ENCODE measurements at regions not wholly inside any gene's neighbourhood (a gene's known extent, or its start where the extent isn't known, plus 50 kb on each side); places are given as distances from the start of the nearest gene placed in this dataset.

- Histone ChIP-seq H4K91ac (ENCODE audit: low read length) (no peak overlapping the region), H3K4ac (ENCODE audit: low read depth in 1 of 2, low read length in 2 of 2) (no peak overlapping the region), H2BK5ac (ENCODE audit: low read depth, low read length, poor library complexity, severe bottlenecking) (no peak overlapping the region), H2AFZ (ENCODE audit: low read depth, low read length) (no peak overlapping the region), H3K18ac (ENCODE audit: low read depth in 1 of 2, low read length in 2 of 2) (no peak overlapping the region), H3K9me3 (ENCODE audit: control insufficient read depth, low read length) (no peaks in the 10 kb centered on the region), H3K14ac (ENCODE audit: low read length in 2 of 2) (no peak overlapping the region), H3K27me3 (ENCODE audit: control insufficient read depth in 1 of 2, insufficient read depth in 1 of 2, low read length in 2 of 2) (no peaks in the 10 kb centered on the region), H3K9ac (ENCODE audit: low read length) (no peak overlapping the region), H4K8ac (ENCODE audit: low read length) (no peak overlapping the region), H2BK120ac (ENCODE audit: low read depth, low read length) (no peak overlapping the region), H3K27ac (ENCODE audit: low read length, poor library complexity, severe bottlenecking) (no peak overlapping the region), H3K36me3 (ENCODE audit: control insufficient read depth in 1 of 2, insufficient read depth in 2 of 2, low read depth in 1 of 2, low read length in 2 of 2) (no peaks in the 10 kb centered on the region), H3K79me1 (replicated peaks; ENCODE audit: low read length, poor library complexity, severe bottlenecking) (no peaks in the 10 kb centered on the region), H2AK5ac (ENCODE audit: low read length, severe bottlenecking) (no peak overlapping the region), H3K4me3 (ENCODE audit: insufficient read depth in 1 of 2, low read depth in 1 of 2, low read length in 2 of 2) (no peak overlapping the region), H2BK15ac (ENCODE audit: low read depth, poor library complexity, severe bottlenecking) (no peak overlapping the region), H2BK12ac (ENCODE audit: low read length in 2 of 2) (no peak overlapping the region), H3K23ac (ENCODE audit: low read length in 2 of 2) (no peak overlapping the region), H3K4me2 (ENCODE audit: low read length, poor library complexity, severe bottlenecking) (no peak overlapping the region), H3K4me1 (ENCODE audit: control insufficient read depth, insufficient read depth, low read depth, low read length) (no peaks in the 10 kb centered on the region)
- peak; percentile 29 for DNase-seq
Observed at GRCh38 chr3:146715170-146715569, 110.0 kb upstream of the PLSCR5 start.

- H3K27me3 ChIP-seq (ENCODE audit: control insufficient read depth in 1 of 2, insufficient read depth in 1 of 2, low read length in 2 of 2) = no peaks in the 10 kb centered on the region
- no peak overlapping the region for H3K18ac ChIP-seq (ENCODE audit: low read depth in 1 of 2, low read length in 2 of 2)
- H3K14ac ChIP-seq (ENCODE audit: low read length in 2 of 2) = no peak overlapping the region
- H2BK15ac ChIP-seq (ENCODE audit: low read depth, poor library complexity, severe bottlenecking) = no peak overlapping the region
- H2BK12ac ChIP-seq (ENCODE audit: low read length in 2 of 2) = no peak overlapping the region
- H3K4ac ChIP-seq (ENCODE audit: low read depth in 1 of 2, low read length in 2 of 2) = no peak overlapping the region
- no peak overlapping the region for H4K91ac ChIP-seq (ENCODE audit: low read length)
- no peak overlapping the region for H2AK5ac ChIP-seq (ENCODE audit: low read length, severe bottlenecking)
- no peak overlapping the region for H4K8ac ChIP-seq (ENCODE audit: low read length)
- no peaks in the 10 kb centered on the region for H3K4me1 ChIP-seq (ENCODE audit: control insufficient read depth, insufficient read depth, low read depth, low read length)
- H3K4me2 ChIP-seq (ENCODE audit: low read length, poor library complexity, severe bottlenecking) = no peak overlapping the region
- no peak overlapping the region for H3K4me3 ChIP-seq (ENCODE audit: insufficient read depth in 1 of 2, low read depth in 1 of 2, low read length in 2 of 2)
- H2BK120ac ChIP-seq (ENCODE audit: low read depth, low read length) = no peak overlapping the region
- H3K23ac ChIP-seq (ENCODE audit: low read length in 2 of 2) = no peak overlapping the region
- 80% methylated on average over 1 of the region's 3 CpGs for WGBS
- no peak overlapping the region for H3K9ac ChIP-seq (ENCODE audit: low read length)
- H3K36me3 ChIP-seq (ENCODE audit: control insufficient read depth in 1 of 2, insufficient read depth in 2 of 2, low read depth in 1 of 2, low read length in 2 of 2) = no peaks in the 10 kb centered on the region
- no peak overlapping the region for H2BK5ac ChIP-seq (ENCODE audit: low read depth, low read length, poor library complexity, severe bottlenecking)
- no peak overlapping the region for H2AFZ ChIP-seq (ENCODE audit: low read depth, low read length)
- DNase-seq = no peak
- no peaks in the 10 kb centered on the region for H3K9me3 ChIP-seq (ENCODE audit: control insufficient read depth, low read length)
- H3K27ac ChIP-seq (ENCODE audit: low read length, poor library complexity, severe bottlenecking) = no peak overlapping the region
- no peaks in the 10 kb centered on the region for H3K79me1 ChIP-seq (replicated peaks; ENCODE audit: low read length, poor library complexity, severe bottlenecking)
Observed at GRCh38 chr3:146712806-146713205, 107.7 kb upstream of the PLSCR5 start.

DNA sequence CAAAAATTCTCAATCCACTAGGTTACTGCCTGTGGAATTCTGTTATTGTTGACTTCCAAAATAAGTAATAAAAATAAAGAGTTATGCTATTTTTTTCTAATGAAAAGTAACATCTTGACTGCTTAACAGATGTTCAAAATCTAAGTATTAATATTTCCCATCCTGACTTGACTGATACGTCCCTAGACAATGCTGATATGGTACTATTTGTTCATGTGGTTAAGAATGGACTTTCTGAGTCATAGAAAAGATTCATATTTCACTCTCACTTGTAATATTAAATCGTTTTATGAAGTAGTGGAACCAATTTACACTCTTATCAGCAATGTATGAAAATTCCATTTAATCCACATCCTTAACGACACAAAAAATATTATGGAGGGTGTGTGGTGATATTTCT lies 104.8 kb upstream of the PLSCR5 start:
- H3K27ac ChIP-seq (ENCODE audit: low read length, poor library complexity, severe bottlenecking) = no peak overlapping the region
- no peak overlapping the region for H4K91ac ChIP-seq (ENCODE audit: low read length)
- no peak overlapping the region for H2BK12ac ChIP-seq (ENCODE audit: low read length in 2 of 2)
- no peak overlapping the region for H3K18ac ChIP-seq (ENCODE audit: low read depth in 1 of 2, low read length in 2 of 2)
- H3K9ac ChIP-seq (ENCODE audit: low read length) = no peak overlapping the region
- no peak overlapping the region for H2BK120ac ChIP-seq (ENCODE audit: low read depth, low read length)
- no peak overlapping the region for H4K8ac ChIP-seq (ENCODE audit: low read length)
- no peak overlapping the region for H3K4ac ChIP-seq (ENCODE audit: low read depth in 1 of 2, low read length in 2 of 2)
- no peak overlapping the region for H2AFZ ChIP-seq (ENCODE audit: low read depth, low read length)
- no peak overlapping the region for H3K23ac ChIP-seq (ENCODE audit: low read length in 2 of 2)
- no peaks in the 10 kb centered on the region for H3K27me3 ChIP-seq (ENCODE audit: control insufficient read depth in 1 of 2, insufficient read depth in 1 of 2, low read length in 2 of 2)
- WGBS = no CpG with 5 or more reads among the region's 3 CpGs
- H3K4me2 ChIP-seq (ENCODE audit: low read length, poor library complexity, severe bottlenecking) = no peak overlapping the region
- no peak overlapping the region for H2BK15ac ChIP-seq (ENCODE audit: low read depth, poor library complexity, severe bottlenecking)
- DNase-seq = no peak
- H2AK5ac ChIP-seq (ENCODE audit: low read length, severe bottlenecking) = no peak overlapping the region
- no peaks in the 10 kb centered on the region for H3K79me1 ChIP-seq (replicated peaks; ENCODE audit: low read length, poor library complexity, severe bottlenecking)
- H3K4me3 ChIP-seq (ENCODE audit: insufficient read depth in 1 of 2, low read depth in 1 of 2, low read length in 2 of 2) = no peak overlapping the region
- H3K36me3 ChIP-seq (ENCODE audit: control insufficient read depth in 1 of 2, insufficient read depth in 2 of 2, low read depth in 1 of 2, low read length in 2 of 2) = no peaks in the 10 kb centered on the region
- no peak overlapping the region for H2BK5ac ChIP-seq (ENCODE audit: low read depth, low read length, poor library complexity, severe bottlenecking)
- H3K4me1 ChIP-seq (ENCODE audit: control insufficient read depth, insufficient read depth, low read depth, low read length) = no peaks in the 10 kb centered on the region
- no peak overlapping the region for H3K14ac ChIP-seq (ENCODE audit: low read length in 2 of 2)
- H3K9me3 ChIP-seq (ENCODE audit: control insufficient read depth, low read length) = no peaks in the 10 kb centered on the region

- H3K4me3 ChIP-seq (ENCODE audit: insufficient read depth in 1 of 2, low read depth in 1 of 2, low read length in 2 of 2) = no peak overlapping the region
- H3K18ac ChIP-seq (ENCODE audit: low read depth in 1 of 2, low read length in 2 of 2) = no peak overlapping the region
- no peak overlapping the region for H3K27ac ChIP-seq (ENCODE audit: low read length, poor library complexity, severe bottlenecking)
- DNase-seq = no peak
- H2AK5ac ChIP-seq (ENCODE audit: low read length, severe bottlenecking) = no peak overlapping the region
- no peak overlapping the region for H2AFZ ChIP-seq (ENCODE audit: low read depth, low read length)
- H4K91ac ChIP-seq (ENCODE audit: low read length) = no peak overlapping the region
- H2BK5ac ChIP-seq (ENCODE audit: low read depth, low read length, poor library complexity, severe bottlenecking) = no peak overlapping the region
- no peak overlapping the region for H3K23ac ChIP-seq (ENCODE audit: low read length in 2 of 2)
- no peaks in the 10 kb centered on the region for H3K79me1 ChIP-seq (replicated peaks; ENCODE audit: low read length, poor library complexity, severe bottlenecking)
- H3K4ac ChIP-seq (ENCODE audit: low read depth in 1 of 2, low read length in 2 of 2) = no peak overlapping the region
- H2BK120ac ChIP-seq (ENCODE audit: low read depth, low read length) = no peak overlapping the region
- H2BK12ac ChIP-seq (ENCODE audit: low read length in 2 of 2) = no peak overlapping the region
- no peaks in the 10 kb centered on the region for H3K36me3 ChIP-seq (ENCODE audit: control insufficient read depth in 1 of 2, insufficient read depth in 2 of 2, low read depth in 1 of 2, low read length in 2 of 2)
- WGBS = no CpG with 5 or more reads among the region's 2 CpGs
- no peak overlapping the region for H4K8ac ChIP-seq (ENCODE audit: low read length)
- H3K4me1 ChIP-seq (ENCODE audit: control insufficient read depth, insufficient read depth, low read depth, low read length) = no peaks in the 10 kb centered on the region
- H3K14ac ChIP-seq (ENCODE audit: low read length in 2 of 2) = no peak overlapping the region
- no peaks in the 10 kb centered on the region for H3K27me3 ChIP-seq (ENCODE audit: control insufficient read depth in 1 of 2, insufficient read depth in 1 of 2, low read length in 2 of 2)
- H2BK15ac ChIP-seq (ENCODE audit: low read depth, poor library complexity, severe bottlenecking) = no peak overlapping the region
- H3K9me3 ChIP-seq (ENCODE audit: control insufficient read depth, low read length) = no peaks in the 10 kb centered on the region
- H3K9ac ChIP-seq (ENCODE audit: low read length) = no peak overlapping the region
- no peak overlapping the region for H3K4me2 ChIP-seq (ENCODE audit: low read length, poor library complexity, severe bottlenecking)
Observed at GRCh38 chr3:146705225-146705624, 100.1 kb upstream of the PLSCR5 start.
